CD4-positive, alpha-beta T cell (primary cell): ENCODE measurements at regions not wholly inside any gene's neighbourhood (a gene's known extent, or its start where the extent isn't known, plus 50 kb on each side); places are given as distances from the start of the nearest gene placed in this dataset.

ENCODE experiments used
- ATAC-seq: fragments of 200-7000 bp; cut with Tn5 transposase; one replicate; pipeline ENCODE4 v1.10.0; 2022; ENCODE audit warnings: mild to moderate bottlenecking; ENCODE audit not compliant: poor library complexity
- CTCF ChIA-PET: fragments of 350-600 bp; sonication (Branson Sonifier 250); formaldehyde crosslinking; loops from one replicate; lab custom pipeline; 2021; ENCODE audit warnings: antibody characterized with exemption, inconsistent platforms; lab: Charles Lee
- POLR2A ChIA-PET: fragments of 350-600 bp; sonication (Branson Sonifier 250); formaldehyde crosslinking; loops from one replicate; lab custom pipeline; 2021; ENCODE audit warnings: antibody characterized with exemption, inconsistent platforms; lab: Charles Lee
- DNase-seq, 14 experiments: peaks; one replicate each; pipeline ENCODE4 v3.0.0-alpha.2; 2013 to 2020; ENCODE audit warnings: mixed read lengths in 2 of 14
- H3K27ac ChIP-seq, 2 donors: one replicate each; pipeline versions ENCODE4 v1.5.1 to v1.7.0; 2013; ENCODE audit warnings: low read length in 2 of 2, low read depth in 1 of 2, mild to moderate bottlenecking in 1 of 2
- H3K27me3 ChIP-seq, 2 experiments: 1 replicate in 1 of 2; 2 replicates in 1 of 2; pipeline versions ENCODE4 v1.6.1 to v1.7.0; 2013; ENCODE audit warnings: low read length in 2 of 2, control low read depth in 1 of 2, mild to moderate bottlenecking in 1 of 2, moderate library complexity in 1 of 2; ENCODE audit not compliant: insufficient read depth in 2 of 2, control insufficient read depth in 1 of 2
- H3K36me3 ChIP-seq: one replicate; pipeline ENCODE4 v1.6.1; 2013; ENCODE audit warnings: low read length, control low read depth; ENCODE audit not compliant: insufficient read depth
- H3K4me1 ChIP-seq: one replicate; pipeline ENCODE4 v1.6.1; 2013; ENCODE audit warnings: low read length, control low read depth; ENCODE audit not compliant: insufficient read depth
- H3K4me3 ChIP-seq: one replicate; pipeline ENCODE4 v1.5.1; 2013; ENCODE audit warnings: mild to moderate bottlenecking, low read length, moderate library complexity
- H3K9me3 ChIP-seq, 2 experiments: 1 replicate in 1 of 2; 2 replicates in 1 of 2; pipeline versions ENCODE4 v1.6.1 to v1.7.0; 2013; ENCODE audit warnings: low read length in 2 of 2, mild to moderate bottlenecking in 2 of 2, control low read depth in 1 of 2, moderate library complexity in 1 of 2; ENCODE audit not compliant: control insufficient read depth in 1 of 2, insufficient read depth in 1 of 2
- H3K27ac Mint-ChIP-seq: one replicate; pipeline ENCODE4 v1.8.0; 2020; ENCODE audit warnings: mixed read lengths
- H3K27me3 Mint-ChIP-seq: one replicate; pipeline ENCODE4 v1.8.0; 2021; ENCODE audit warnings: mixed read lengths
- H3K36me3 Mint-ChIP-seq: one replicate; pipeline ENCODE4 v1.8.0; 2021; ENCODE audit warnings: low read depth, mixed read lengths
- H3K4me1 Mint-ChIP-seq: one replicate; pipeline ENCODE4 v1.8.0; 2021; ENCODE audit warnings: low read depth, mixed read lengths
- H3K4me3 Mint-ChIP-seq: one replicate; pipeline ENCODE4 v1.8.0; 2020; ENCODE audit warnings: mild to moderate bottlenecking, mixed read lengths
- H3K9me3 Mint-ChIP-seq: one replicate; pipeline ENCODE4 v1.8.0; 2020; ENCODE audit warnings: mixed read lengths
- CTCF ChIP-seq: fragments of 200-600 bp; IDR thresholded peaks from one replicate; pipeline ENCODE4 v1.8.0; 2022; ENCODE audit warnings: antibody characterized with exemption, mild to moderate bottlenecking
- intact Hi-C, 2 experiments: fragments of 100-400 bp; cut with DNase I in 1 of 2; cut with micrococcal nuclease in 1 of 2; formaldehyde crosslinking; loops; one replicate each; pipeline versions ENCODE4 v1.15.1 to v1.9.0; 2023 to 2025; cut with DNase I, micrococcal nuclease

- POLR2A ChIA-PET: no interaction called here
Observed at GRCh38 chr1:218538341-218538740, 193.2 kb downstream of the TGFB2 start.

GRCh38 chr1:218546314-218546713, 201.2 kb downstream of the TGFB2 start:
- no peaks in the 10 kb centered on the region for H3K36me3 ChIP-seq
- H3K36me3 Mint-ChIP-seq: no peaks in the 10 kb centered on the region
- H3K4me3 ChIP-seq: no peak overlapping the region
- no peak overlapping the region for H3K27ac Mint-ChIP-seq
- no peaks in the 10 kb centered on the region for H3K9me3 ChIP-seq
- no peaks in the 10 kb centered on the region for H3K4me1 ChIP-seq
- no peak for TF ChIP-seq CTCF
- no peak overlapping the region for H3K27ac ChIP-seq
- intact Hi-C loops: no loop called here
- H3K27me3 Mint-ChIP-seq: no peaks in the 10 kb centered on the region
- H3K9me3 Mint-ChIP-seq: no peaks in the 10 kb centered on the region
- CTCF ChIA-PET: no interaction called here
- no peaks in the 10 kb centered on the region for H3K4me1 Mint-ChIP-seq
- DNase-seq (no peak), ATAC-seq (no peak)
- no peaks in the 10 kb centered on the region for H3K27me3 ChIP-seq
- POLR2A ChIA-PET: no interaction called here
- no peak overlapping the region for H3K4me3 Mint-ChIP-seq

More at GRCh38 chr1:218538341-218538740, 193.2 kb downstream of the TGFB2 start:
- H3K9me3 Mint-ChIP-seq: peaks cover 3% of the 10 kb centered on the region
- H3K4me1 Mint-ChIP-seq: no peaks in the 10 kb centered on the region
- peaks cover 0 to 4% of the 10 kb centered on the region in 2 experiments for H3K9me3 ChIP-seq
- H3K27ac ChIP-seq: no peak overlapping the region
- no peaks in the 10 kb centered on the region for H3K27me3 ChIP-seq
- H3K4me3 Mint-ChIP-seq: no peak overlapping the region
- no peaks in the 10 kb centered on the region for H3K36me3 ChIP-seq
- H3K4me1 ChIP-seq: no peaks in the 10 kb centered on the region
- intact Hi-C loops: no loop called here
- H3K27me3 Mint-ChIP-seq: peaks cover 2% of the 10 kb centered on the region
- DNase-seq (no peak), ATAC-seq (no peak)
- H3K4me3 ChIP-seq: no peak overlapping the region
- CTCF ChIA-PET: no interaction called here
- H3K36me3 Mint-ChIP-seq: no peaks in the 10 kb centered on the region
- no peak overlapping the region for H3K27ac Mint-ChIP-seq
- no peak for TF ChIP-seq CTCF

- Mint-ChIP-seq H3K27ac (no peak overlapping the region), H3K36me3 (no peaks in the 10 kb centered on the region), H3K4me1 (no peaks in the 10 kb centered on the region), H3K9me3 (no peaks in the 10 kb centered on the region), H3K27me3 (no peaks in the 10 kb centered on the region), H3K4me3 (no peak overlapping the region)
- TF ChIP-seq CTCF: no peak
- Histone ChIP-seq H3K4me3 (no peak overlapping the region), H3K9me3 (peaks cover 0 to 6% of the 10 kb centered on the region in 2 experiments), H3K27me3 (no peaks in the 10 kb centered on the region), H3K36me3 (no peaks in the 10 kb centered on the region), H3K4me1 (no peaks in the 10 kb centered on the region), H3K27ac (no peak overlapping the region)
- CTCF ChIA-PET: interaction anchor here (0.6 kb wide), 1 partner anchor 1506 kb away, joined by 4 read pairs; no protein-coding TSS in a partner anchor
- intact Hi-C loops: no loop called here
- POLR2A ChIA-PET: no interaction called here
- DNase-seq: no peak
- ATAC-seq: no peak
Observed at GRCh38 chr1:218547957-218548730, 203.0 kb downstream of the TGFB2 start.
